ENCODE measurements at regions not wholly inside any gene's neighbourhood (a gene's known extent, or its start where the extent isn't known, plus 50 kb on each side); places are given as distances from the start of the nearest gene placed in this dataset.
A peak's percentile ranks its signal among the peaks of the same experiment; 100 is the strongest.
"Not testable (repeated sequence)": the region's sequence is repeated elsewhere in the genome, so short reads cannot be mapped to it uniquely, and the experiment has no call there.

GRCh38 chr13:78131346-78131745 is 212.7 kb upstream of the EDNRB start:
- no peak for ATAC-seq
- no peaks in the 10 kb centered on the region for H3K4me1 ChIP-seq (ENCODE audit: low read depth)
- intact Hi-C loops (cut with DNase I, micrococcal nuclease): loop anchor here in 1 of 2 donors (10.0 kb wide), 1 partner anchor 843 kb away; no protein-coding TSS in a partner anchor

GRCh38 chr13:78129823-78130222 is 211.2 kb upstream of the EDNRB start:
- DNase-seq (no peak), ATAC-seq (no peak)
- no peak for TF ChIP-seq CTCF (IDR thresholded peaks at IDR 0.05)
- intact Hi-C loops (cut with DNase I, micrococcal nuclease): loop anchor here in 1 of 2 donors (10.0 kb wide), 1 partner anchor 845 kb away; no protein-coding TSS in a partner anchor
- Histone ChIP-seq H3K4me3 (no peak overlapping the region), H3K9me3 (no peaks in the 10 kb centered on the region), H3K4me1 (ENCODE audit: low read depth) (no peaks in the 10 kb centered on the region), H3K36me3 (ENCODE audit: low read depth) (no peaks in the 10 kb centered on the region)

More at GRCh38 chr13:78131346-78131745, 212.7 kb upstream of the EDNRB start:
- TF ChIP-seq CTCF (IDR thresholded peaks at IDR 0.05): no peak
- no peak for DNase-seq
- Histone ChIP-seq H3K36me3 (ENCODE audit: low read depth) (no peaks in the 10 kb centered on the region), H3K4me3 (no peak overlapping the region), H3K9me3 (no peaks in the 10 kb centered on the region)

GRCh38 chr13:78129359-78129758 is 210.7 kb upstream of the EDNRB start:
- intact Hi-C loops (cut with DNase I, micrococcal nuclease): no loop called here
- no peak overlapping the region for H3K4me3 ChIP-seq
- no peaks in the 10 kb centered on the region for H3K4me1 ChIP-seq (ENCODE audit: low read depth)
- no peak for TF ChIP-seq CTCF (IDR thresholded peaks at IDR 0.05)
- no peak for DNase-seq
- no peaks in the 10 kb centered on the region for H3K36me3 ChIP-seq (ENCODE audit: low read depth)
- no peaks in the 10 kb centered on the region for H3K9me3 ChIP-seq
- no peak for ATAC-seq

- Histone ChIP-seq H3K9me3 (no peaks in the 10 kb centered on the region), H3K4me3 (no peak overlapping the region), H3K36me3 (ENCODE audit: low read depth) (no peaks in the 10 kb centered on the region), H3K4me1 (ENCODE audit: low read depth) (no peaks in the 10 kb centered on the region)
- peak; percentile 35 for ATAC-seq
- peak; percentile 69 for TF ChIP-seq CTCF (IDR thresholded peaks at IDR 0.05)
- DNase-seq: peak in 1 of 3 donors; percentile 41
- intact Hi-C loops (cut with DNase I, micrococcal nuclease): loop anchor here (5.0 kb wide), 2 partner anchors 339 to 349 kb away; no protein-coding TSS in a partner anchor
These were observed 203.1 kb upstream of the EDNRB start for GRCh38 chr13:78121459-78122348.

GRCh38 chr13:78121001-78121400 is 202.4 kb upstream of the EDNRB start:
- Histone ChIP-seq H3K36me3 (ENCODE audit: low read depth) (no peaks in the 10 kb centered on the region), H3K4me1 (ENCODE audit: low read depth) (no peaks in the 10 kb centered on the region), H3K9me3 (no peaks in the 10 kb centered on the region), H3K4me3 (no peak overlapping the region)
- no peak for DNase-seq
- no peak for TF ChIP-seq CTCF (IDR thresholded peaks at IDR 0.05)
- intact Hi-C loops (cut with DNase I, micrococcal nuclease): loop anchor here (5.0 kb wide), 2 partner anchors 339 to 349 kb away; no protein-coding TSS in a partner anchor
- no peak for ATAC-seq

GRCh38 chr13:78120144-78120543 is 201.5 kb upstream of the EDNRB start:
- H3K4me3 ChIP-seq; H3K4me1 ChIP-seq (ENCODE audit: low read depth): not testable (repeated sequence)
- intact Hi-C loops (cut with DNase I, micrococcal nuclease): loop anchor here (5.0 kb wide), 2 partner anchors 338 to 348 kb away; no protein-coding TSS in a partner anchor

GRCh38 chr13:78117070-78117469 is 198.4 kb upstream of the EDNRB start:
- H3K9me3 ChIP-seq; ATAC-seq; intact Hi-C loops (cut with DNase I, micrococcal nuclease); DNase-seq; H3K36me3 ChIP-seq (ENCODE audit: low read depth); H3K4me3 ChIP-seq; H3K4me1 ChIP-seq (ENCODE audit: low read depth): not testable (repeated sequence)

More at GRCh38 chr13:78120144-78120543, 201.5 kb upstream of the EDNRB start:
- ATAC-seq; H3K9me3 ChIP-seq; H3K36me3 ChIP-seq (ENCODE audit: low read depth); DNase-seq: not testable (repeated sequence)

All from mucosa of descending colon (tissue), 3 donors.